Superior temporal gyrus (tissue), 1 donor: ENCODE measurements at regions not wholly inside any gene's neighbourhood (a gene's known extent, or its start where the extent isn't known, plus 50 kb on each side); places are given as distances from the start of the nearest gene placed in this dataset.

Experiments used
- DNase-seq: peaks from one replicate; pipeline ENCODE4 v3.0.0-alpha.2; 2016; ENCODE audit errors: extremely low spot score

DNA sequence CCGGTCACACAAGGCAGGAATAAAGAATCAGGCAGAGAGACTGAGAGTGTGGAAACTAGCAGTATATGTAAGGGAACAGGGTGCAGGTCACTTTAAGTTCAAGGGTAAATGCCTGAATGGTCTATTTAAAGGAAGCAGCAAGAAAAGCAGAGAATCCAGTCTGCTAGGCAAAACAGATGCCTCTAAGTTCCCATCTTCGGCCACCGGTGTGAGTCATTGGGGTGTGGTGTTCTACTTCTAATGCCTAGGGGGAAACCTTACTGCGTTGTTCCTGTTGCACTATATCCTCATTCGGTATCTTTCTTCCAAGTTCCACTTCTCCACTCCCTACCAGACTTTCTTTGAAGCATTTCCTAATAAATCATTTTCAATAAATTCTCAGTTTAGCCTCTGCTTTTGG lies 259.9 kb downstream of the HHIPL2 start:
- no peak for DNase-seq

DNA sequence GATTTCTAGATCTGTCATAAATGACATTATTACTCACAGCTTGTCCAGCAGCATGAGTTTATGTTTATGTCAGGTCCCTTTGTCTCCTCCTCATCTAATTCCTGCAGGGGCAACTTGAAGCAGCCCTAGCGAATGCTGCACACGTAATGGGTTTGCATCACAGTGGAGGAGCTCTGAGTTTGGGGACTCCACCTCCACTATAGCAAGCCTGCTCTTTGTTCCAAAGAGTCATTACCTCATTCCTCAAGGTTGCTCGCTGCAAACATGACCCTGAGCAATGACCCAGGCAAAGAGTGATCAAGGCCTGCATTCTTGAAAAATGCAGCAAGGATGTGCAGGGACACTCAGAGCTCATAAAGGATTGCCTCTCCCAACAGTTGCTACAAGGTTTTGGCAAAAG lies 261.9 kb downstream of the HHIPL2 start:
- DNase-seq: no peak

DNA sequence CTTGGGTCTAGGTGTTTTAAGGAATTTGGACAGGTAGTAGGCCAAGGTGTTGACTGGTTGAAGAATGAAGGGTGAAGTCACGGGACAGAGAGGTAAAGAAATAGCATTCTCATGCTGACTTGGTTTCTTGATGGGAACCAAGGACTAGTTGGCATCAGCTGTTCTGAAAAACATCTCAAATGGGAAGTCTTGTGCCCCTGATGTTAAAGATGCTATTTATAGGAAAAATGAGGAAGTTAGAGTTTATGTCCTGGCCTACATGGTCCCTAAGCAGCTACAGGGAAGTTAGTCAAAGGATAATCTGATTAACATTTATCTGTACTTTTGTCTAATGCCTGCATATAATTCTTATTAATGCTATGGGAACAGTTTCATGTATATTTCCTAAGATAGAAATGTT lies 262.4 kb downstream of the HHIPL2 start:
- DNase-seq: no peak

DNA sequence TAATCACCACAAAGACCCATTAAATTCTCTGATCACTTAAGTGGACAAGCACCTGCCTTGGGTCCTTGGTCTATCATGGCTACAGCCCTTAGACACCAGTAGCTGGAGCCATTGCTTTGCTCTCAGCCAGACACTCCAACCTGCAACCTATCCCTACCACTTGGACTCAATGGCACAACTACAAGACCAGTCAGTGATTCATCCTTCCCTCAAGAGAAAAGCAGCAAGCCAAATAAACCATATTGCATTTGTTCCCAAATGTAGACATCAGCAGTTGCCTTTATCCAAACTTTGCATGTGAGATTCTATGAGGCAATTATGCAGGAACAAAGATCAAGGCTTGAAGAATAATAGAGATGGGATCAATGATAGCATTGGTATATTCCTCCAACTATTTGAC lies 263.4 kb downstream of the HHIPL2 start:
- DNase-seq: no peak

DNA sequence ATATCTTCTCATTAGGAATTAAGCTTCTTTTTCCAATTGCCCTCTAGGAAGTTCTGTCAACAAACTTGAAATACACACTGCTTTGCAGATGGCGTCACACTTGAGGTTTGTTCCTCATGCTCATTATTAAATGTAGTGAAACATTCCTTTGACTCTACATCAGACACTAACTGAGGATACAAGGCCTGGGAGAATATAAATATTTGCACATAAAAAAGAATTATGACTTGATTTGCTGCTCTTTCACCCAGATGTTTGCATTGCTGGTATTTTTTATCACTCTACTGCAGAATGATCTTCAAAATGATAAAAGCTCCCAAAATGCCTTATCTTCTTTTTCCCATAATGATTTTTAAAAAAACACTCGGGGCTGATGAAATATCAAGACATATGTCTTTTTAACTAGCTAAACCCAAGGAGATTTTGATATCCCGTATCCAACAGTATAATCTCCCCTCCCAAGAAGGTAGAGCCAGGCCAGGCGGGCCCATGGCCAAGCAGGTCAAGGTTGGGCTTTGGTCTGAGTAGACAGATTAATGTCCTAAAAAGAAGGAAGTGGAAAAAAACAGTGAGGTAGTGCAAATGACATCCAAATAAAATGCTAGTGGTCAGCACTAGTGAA lies 264.6 kb downstream of the HHIPL2 start:
- DNase-seq: no peak

DNA sequence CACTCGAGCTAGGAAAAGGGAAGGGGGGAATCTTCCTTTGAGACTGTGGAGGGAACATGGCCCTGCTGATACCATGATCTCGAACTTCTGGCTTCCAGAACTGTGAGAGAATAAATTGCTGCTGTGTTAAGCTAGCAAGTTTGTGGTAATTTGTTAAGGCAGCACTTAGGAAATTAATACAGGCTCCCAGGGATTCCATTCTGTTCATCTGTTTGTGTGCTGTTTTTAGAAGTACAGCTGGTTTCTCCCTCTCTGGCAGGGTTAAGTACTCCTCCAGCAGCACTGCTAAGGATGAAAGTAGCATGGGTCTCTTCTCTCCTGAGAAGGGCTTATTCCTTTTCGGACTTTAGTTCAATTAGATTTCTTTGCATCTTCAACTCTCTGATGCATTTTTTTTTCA lies 268.3 kb downstream of the HHIPL2 start:
- no peak for DNase-seq

DNA sequence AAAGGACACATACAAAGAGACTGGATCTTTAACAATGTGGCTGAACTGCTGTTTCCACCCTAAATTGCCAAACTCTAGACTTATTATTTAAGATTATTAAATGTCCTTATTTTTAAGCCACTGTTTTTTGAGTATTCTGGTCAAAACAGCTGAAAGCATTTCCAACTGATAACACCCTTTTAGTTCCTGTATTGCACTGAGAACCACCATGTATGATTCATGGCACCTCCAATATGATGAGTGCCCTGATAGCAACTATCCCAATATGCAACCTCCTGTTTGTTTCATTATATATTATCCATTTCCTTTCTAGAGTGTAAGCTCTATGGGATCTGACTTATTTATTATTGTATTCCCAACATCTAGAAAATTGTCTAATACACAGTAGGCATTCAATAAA lies 269.4 kb downstream of the HHIPL2 start:
- no peak for DNase-seq

DNA sequence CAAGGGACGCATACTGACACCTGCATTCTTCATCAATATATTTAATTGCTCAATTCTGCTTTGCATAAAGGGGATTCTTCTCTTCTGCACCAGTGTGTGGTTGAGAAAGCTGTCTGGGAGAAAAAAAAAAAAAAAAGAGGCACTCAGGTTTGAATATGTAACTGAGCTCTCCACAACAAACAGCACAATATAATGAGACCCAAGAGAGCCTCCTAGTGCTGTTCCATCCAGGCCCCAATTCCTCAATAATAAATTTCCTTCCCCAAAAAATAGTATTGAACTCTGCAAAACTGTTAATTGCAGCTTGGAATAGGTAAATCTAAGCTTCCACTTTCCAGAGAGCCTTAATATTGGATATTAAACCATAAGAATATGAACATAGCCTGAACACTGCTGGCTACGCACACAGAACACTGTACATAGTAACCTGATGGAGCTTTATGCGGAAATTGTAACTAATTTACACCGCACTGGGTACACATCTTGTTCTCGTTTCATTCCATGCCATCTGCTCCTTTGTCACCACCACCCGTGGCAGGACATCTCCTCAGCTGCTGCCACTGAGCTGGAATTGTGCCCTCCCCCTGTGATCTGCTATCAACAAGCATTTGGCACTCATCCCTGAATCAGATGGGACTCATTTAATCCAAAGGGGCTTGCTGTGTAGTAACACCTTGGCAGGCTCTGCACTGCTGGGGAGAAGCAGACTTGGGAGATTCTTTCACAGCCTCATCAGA lies 272.0 kb downstream of the HHIPL2 start:
- DNase-seq: no peak

DNA sequence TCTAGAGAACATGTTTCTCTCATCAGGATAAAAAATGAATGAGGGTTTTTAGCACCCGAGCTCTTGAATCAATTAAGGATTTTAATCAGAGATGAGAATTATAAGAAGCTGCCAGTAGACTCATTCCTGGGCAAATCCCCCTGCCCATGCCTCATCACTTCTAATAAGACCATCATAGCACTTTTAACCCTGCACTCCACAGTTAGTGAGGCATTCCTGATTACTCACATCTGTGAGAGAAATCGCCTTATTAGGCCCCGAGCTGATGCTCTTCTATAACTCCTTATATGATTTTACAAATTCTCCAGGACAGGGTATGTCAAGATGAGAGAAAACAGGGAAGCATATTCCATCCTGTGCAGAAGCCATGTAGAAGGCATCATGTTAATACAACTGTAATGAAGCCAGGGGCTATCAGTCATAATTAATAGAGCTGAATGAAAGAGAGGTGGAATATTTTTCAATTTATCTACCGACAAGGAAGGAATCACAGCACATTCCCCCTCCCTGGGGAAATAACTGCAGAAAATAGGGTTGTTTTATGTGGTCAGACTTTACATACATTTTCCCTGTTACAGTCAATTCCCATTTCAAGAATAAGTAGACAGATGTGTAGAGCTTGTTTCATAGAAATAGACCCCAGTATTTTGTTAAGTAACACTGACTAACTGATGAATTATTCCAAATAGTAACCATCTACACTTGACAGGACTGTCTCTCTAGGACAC lies 272.7 kb downstream of the HHIPL2 start:
- no peak for DNase-seq

DNA sequence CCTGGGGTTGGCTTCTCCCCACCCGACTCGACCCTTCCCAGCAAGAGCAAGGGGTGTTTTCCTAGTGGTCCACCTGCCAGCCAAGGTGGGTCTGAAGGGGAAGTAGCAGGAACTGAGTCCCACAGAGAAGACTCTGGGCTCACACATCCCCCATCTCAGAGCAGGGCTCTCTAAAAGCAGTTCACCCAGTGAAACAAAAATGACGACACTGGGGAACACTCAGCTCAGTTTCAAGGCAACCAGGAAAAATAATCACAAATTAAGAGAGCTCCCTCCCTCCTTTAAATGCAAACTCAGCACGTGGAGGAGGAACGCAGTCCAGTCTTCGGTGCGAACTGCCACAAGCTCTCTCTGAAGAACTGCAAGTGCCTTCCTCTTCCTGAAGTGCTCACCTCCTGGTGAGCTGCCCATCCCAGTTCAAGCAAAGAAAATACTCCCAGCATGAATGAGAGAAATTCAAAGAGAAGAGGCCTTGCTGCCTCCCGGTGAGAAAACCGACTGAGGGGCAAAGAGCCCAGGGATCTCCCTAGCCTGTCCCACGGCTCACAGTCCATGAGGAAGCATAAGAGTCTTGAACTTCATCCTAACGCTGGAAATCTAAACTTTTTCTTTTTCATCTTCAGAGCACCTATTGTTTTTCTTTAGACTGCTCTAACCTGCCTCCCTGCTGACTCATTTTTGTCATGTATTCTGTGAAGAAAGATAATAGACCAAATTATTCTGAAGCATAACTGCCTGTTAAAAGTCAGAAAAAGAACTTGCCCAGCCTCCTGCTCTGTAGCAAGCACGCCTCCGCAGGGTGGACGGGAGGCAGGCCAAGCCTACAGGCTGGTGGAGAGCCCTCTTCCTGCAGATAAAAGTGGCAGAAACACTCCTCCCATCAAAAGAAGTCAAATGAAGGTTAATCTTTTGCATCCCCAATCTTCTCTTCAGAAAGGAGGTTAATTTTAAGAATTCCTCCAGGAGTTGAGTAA lies 281.4 kb downstream of the HHIPL2 start:
- DNase-seq: no peak

DNA sequence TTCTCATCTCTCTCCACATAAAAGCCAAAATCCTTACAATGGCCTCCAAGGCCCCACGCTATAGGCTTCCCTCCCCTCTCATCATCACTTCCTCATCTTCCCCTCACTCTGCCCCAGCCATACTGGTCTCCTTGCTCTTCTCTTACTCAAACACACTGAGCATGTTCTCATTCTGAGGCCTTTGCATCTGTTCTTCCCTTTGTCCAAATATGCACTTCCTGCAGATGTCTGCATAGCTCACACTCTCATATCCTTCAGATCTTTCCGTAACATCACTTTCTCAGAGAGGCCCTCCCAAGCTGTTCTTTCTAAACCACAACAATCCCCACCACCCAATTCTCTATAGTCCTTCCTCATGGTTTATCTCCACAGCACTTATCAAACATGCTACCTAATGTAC lies 284.1 kb downstream of the HHIPL2 start:
- DNase-seq: no peak

DNA sequence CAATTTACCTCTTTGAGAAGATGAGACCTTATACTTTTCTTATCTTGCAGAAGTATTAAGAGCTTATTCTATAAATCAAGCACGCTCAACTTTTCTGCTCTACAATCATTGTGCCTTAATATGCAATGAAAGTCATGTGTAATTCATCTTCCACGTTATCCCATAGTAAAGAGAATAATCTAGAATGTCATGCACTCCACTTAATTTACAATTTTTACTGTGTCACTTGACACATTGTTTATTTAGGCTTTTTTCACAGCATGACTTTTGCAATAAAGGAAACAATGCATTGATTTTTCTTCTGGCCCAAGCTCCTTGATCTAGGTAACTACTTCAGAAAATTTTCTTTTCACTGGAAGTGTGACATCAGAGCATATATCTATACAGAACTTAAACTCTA lies 290.9 kb downstream of the HHIPL2 start:
- DNase-seq: no peak

DNA sequence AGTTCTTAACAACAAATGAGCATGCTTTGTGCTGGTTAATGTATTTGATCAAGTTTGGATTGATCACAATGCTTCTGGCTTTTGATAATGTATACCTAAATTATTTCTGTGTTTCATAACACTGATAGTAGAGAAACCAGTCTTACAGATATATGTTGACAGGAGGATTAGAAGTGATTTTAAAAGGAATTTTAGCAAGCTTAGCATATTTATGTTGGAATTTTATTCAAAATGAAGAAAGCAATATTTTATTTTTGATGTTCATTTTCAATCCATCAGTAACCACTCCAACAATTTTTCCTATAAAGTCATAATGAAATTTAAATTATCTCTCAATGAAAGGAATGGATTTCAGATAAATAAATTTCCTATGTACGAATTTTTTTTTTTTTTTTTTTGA lies 291.8 kb downstream of the HHIPL2 start:
- no peak for DNase-seq

DNA sequence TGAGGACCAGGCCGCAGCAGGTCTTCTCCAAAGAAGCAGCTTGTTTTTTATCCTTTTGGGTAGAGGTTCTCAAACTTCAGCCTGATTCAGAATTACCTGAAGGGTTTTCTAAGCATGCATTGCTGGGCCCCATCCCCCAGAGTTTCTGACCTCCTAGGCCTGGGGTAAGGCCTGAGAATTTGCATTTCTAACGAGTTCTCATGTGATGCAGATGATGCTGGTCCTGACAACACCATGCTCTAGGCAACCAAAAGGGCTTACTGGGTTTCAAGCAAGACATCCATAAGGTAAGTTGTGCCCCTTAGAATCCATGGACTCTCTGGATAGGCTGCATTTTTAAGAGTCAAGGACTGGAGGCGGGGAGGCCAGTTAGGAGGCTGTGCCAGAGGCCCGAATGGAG lies 295.1 kb downstream of the HHIPL2 start:
- no peak for DNase-seq

DNA sequence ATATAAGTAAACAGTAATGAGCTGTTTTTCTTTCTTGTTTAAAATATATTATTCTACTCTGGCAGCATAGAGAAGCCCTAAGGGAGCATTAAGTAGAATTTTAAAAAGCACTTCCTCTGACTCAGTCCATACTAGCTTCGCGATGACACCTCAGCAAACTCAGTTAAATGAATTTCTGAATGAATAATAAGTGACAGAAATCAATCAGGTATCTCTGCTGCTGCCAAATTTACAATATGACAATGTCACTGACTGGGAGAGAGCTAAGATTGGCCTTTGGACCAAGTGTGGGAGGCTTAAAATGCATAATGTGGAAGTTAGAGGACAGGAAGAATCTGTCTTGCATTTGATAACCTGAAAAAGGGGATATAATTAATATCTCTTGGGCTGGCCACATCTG lies 296.1 kb downstream of the HHIPL2 start:
- no peak for DNase-seq

DNA sequence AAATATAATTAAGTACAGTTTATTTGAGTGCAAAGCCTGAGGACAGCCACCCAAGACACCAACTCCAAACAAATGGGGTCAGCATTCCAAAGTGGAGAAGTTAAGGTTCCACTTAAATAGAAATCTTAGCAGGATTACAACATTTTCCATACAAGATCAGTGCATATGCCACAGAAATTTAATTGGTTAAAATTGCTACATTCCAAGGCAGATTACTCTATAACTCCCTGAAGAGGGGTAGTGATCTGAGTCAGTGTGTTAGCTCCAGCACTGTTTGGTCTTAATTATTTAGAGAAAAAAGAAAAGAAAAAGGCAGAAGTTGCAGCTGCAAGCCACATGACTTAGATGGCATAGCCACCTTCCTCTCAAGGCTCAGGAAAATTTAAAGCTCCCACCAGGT lies 297.5 kb downstream of the HHIPL2 start:
- no peak for DNase-seq

DNA sequence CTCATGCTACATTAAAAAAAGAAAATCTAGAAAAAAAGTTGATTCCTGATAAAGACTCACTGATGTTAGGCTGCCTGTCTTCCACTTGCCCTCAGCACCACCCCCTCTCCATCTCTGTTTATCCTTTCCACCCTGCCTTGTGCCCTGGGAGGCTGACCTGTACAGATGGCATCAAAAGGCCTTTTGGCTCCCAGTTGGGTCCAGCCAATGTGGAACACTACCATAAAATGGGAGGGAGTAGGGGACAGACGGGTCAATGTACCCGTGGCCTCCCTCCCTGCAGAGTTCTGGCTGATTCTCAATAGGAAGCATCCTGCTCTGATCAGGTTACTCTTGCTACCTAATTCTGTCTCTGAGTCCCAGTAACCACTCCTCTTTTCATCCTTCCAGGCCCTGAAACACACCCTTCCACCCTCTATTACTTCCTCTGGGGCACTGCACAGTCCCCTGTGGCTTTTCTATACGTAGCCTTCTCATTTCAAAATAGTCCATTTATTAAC lies 300.0 kb downstream of the HHIPL2 start:
- DNase-seq: no peak

DNA sequence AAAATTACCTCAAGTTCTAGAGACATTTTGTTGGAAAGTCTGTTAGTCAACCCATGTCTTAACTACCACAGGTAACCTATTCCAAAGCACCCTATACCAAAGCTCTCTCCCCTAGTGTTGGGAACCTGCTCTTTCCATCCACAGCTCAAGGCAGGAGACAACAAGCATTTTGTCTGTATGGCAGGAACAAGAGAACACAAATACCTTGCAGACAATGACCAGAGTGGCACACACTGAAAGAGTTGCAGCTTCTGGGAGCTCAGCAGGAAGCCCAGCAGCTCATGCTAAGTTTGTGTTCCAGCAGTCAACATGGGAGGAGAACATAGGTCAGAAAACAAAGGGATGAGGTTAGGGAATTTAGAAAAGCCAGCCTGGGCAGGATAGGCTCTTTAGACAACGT lies 300.8 kb downstream of the HHIPL2 start:
- no peak for DNase-seq

DNA sequence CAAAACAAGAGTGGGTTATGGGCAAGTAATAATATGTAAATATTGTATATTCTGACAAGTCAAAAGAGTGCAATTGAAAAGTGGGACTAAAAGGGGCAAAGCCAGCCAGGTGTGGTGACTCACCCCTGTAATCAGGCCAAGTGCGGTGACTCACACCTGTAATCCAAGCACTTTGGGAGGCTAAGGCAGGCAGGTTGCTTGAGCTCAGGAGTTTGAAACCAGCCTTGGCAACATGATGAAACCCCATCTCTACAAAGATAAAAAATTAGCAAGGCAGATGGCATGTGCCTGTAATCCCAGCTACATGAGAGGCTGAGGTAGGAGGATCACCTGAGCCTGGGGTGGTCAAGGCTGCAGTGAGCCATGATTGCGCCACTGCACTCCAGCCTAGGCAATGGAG lies 304.0 kb downstream of the HHIPL2 start:
- no peak for DNase-seq

DNA sequence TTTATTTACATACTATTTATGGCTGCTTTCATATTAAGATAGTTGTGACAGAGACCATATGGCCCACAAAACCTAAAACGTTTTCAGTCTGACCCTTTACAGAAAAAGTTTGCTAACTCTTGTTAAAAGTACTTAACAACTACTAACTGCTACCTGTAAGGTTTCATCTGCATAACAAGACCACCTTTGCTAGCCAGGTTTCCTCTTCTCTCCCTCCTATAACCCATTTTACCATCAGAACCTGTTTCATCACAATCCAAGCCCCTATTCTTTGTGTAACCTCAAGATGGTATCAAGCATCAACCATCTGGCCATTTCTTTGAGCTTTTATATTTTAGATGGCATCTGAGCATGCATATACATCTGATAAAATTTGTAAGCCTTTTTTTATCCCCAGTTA lies 305.4 kb downstream of the HHIPL2 start:
- no peak for DNase-seq

DNA sequence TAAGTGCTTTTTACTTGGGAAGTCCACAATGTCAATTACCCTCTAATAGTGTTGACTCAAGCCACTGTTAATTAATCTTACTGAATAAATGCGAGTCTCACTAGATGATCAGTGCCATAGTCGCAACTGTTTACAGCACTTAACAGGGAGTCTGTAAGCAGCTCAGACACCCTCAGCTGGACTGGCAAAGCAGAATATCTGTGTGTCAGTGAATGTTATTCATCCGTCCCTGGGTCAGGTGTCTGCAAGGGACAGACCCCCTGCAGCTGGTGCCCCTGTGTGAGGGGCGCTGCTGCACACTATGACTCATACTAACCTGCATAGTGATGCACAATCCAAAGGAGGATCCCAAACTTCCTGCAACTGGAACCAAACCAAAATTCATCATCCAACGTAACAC lies 306.5 kb downstream of the HHIPL2 start:
- DNase-seq: no peak
